IMR-90 (cell line): ENCODE measurements at regions not wholly inside any gene's neighbourhood (a gene's known extent, or its start where the extent isn't known, plus 50 kb on each side); places are given as distances from the start of the nearest gene placed in this dataset.

Experiments
- ATAC-seq: fragments of 200-7000 bp; cut with Tn5 transposase; 2 replicates; pipeline ENCODE4 v1.9.1; 2020; ENCODE audit warnings: low read depth, mild to moderate bottlenecking, moderate library complexity
- BruUV-seq: library from RNA; stranded (reverse); fragments of 400-500 nt; replicated peaks from 2 replicates; lab custom pipeline; 2021; lab: Mats Ljungman, UMichigan
- CTCF ChIA-PET: fragments of 300-600 bp; formaldehyde crosslinking; extraction: SDS; loops from one replicate; lab custom pipeline; 2021; ENCODE audit warnings: antibody characterized with exemption; lab: Yijun Ruan, JAX
- POLR2A ChIA-PET: fragments of 300-600 bp; sonication (Branson Sonifier 250); formaldehyde crosslinking; loops from one replicate; lab custom pipeline; 2022; ENCODE audit warnings: antibody characterized with exemption; ENCODE audit not compliant: unreplicated experiment; lab: Charles Lee
- DNase-seq: peaks from one replicate; pipeline ENCODE4 v3.0.0; 2013
- H2AFZ ChIP-seq: replicated peaks from 2 replicates; pipeline ENCODE3; 2013; ENCODE audit warnings: low read length, mild to moderate bottlenecking; ENCODE audit not compliant: poor library complexity
- H2AK5ac ChIP-seq: 2 replicates; pipeline ENCODE4 v1.6.1; 2013; ENCODE audit warnings: low read depth, low read length, inconsistent platforms
- H2AK9ac ChIP-seq: replicated peaks from 2 replicates; pipeline ENCODE3; 2013; ENCODE audit warnings: mild to moderate bottlenecking, low read depth, low read length, moderate library complexity; ENCODE audit not compliant: poor library complexity
- H2BK120ac ChIP-seq: 2 replicates; pipeline ENCODE4 v1.6.1; 2013; ENCODE audit warnings: low read depth, low read length, inconsistent platforms
- H2BK15ac ChIP-seq: 3 replicates; pipeline ENCODE4 v1.6.1; 2013; ENCODE audit warnings: low read depth, low read length, inconsistent platforms
- H2BK20ac ChIP-seq: 2 replicates; pipeline ENCODE4 v1.6.1; 2013; ENCODE audit warnings: low read depth, mild to moderate bottlenecking, inconsistent platforms, low read length, moderate library complexity
- H2BK5ac ChIP-seq: 2 replicates; pipeline ENCODE4 v1.6.1; 2013; ENCODE audit warnings: mild to moderate bottlenecking, low read depth, low read length, inconsistent platforms; ENCODE audit not compliant: poor library complexity, severe bottlenecking
- H3K14ac ChIP-seq: replicated peaks from 2 replicates; pipeline ENCODE4 v1.6.1; 2013; ENCODE audit warnings: low read depth, low read length, inconsistent platforms
- H3K18ac ChIP-seq: 2 replicates; pipeline ENCODE4 v1.6.1; 2013; ENCODE audit warnings: low read depth, low read length, control low read depth
- H3K23ac ChIP-seq: 2 replicates; pipeline ENCODE4 v1.6.1; 2013; ENCODE audit warnings: low read depth, low read length, inconsistent platforms
- H3K27ac ChIP-seq: 2 replicates; pipeline ENCODE4 v1.5.1; 2013; ENCODE audit warnings: mild to moderate bottlenecking, control low read depth, low read length; ENCODE audit not compliant: insufficient read depth
- H3K27me3 ChIP-seq: 2 replicates; pipeline ENCODE4 v1.6.1; 2013; ENCODE audit warnings: low read length; ENCODE audit not compliant: control insufficient read depth, insufficient read depth
- H3K36me3 ChIP-seq: 2 replicates; pipeline ENCODE4 v1.6.1; 2013; ENCODE audit warnings: low read length, mixed read lengths; ENCODE audit not compliant: control insufficient read depth, insufficient read depth
- H3K4ac ChIP-seq: 2 replicates; pipeline ENCODE4 v1.6.1; 2013; ENCODE audit warnings: low read depth, low read length, inconsistent platforms
- H3K4me1 ChIP-seq: 2 replicates; pipeline ENCODE4 v1.6.1; 2013; ENCODE audit warnings: low read length, mixed read lengths; ENCODE audit not compliant: control insufficient read depth, insufficient read depth
- H3K4me2 ChIP-seq: 2 replicates; pipeline ENCODE4 v1.6.1; 2013; ENCODE audit warnings: low read depth, mild to moderate bottlenecking, control low read depth, low read length, moderate library complexity
- H3K4me3 ChIP-seq: 2 replicates; pipeline ENCODE4 v1.5.1; 2013; ENCODE audit warnings: low read depth, mild to moderate bottlenecking, control low read depth, low read length, moderate library complexity; ENCODE audit not compliant: insufficient read depth
- H3K56ac ChIP-seq: 2 replicates; pipeline ENCODE4 v1.6.1; 2013; ENCODE audit warnings: low read length, inconsistent platforms; ENCODE audit not compliant: insufficient read depth; ENCODE audit errors: extremely low read depth
- H3K79me1 ChIP-seq, 2 experiments: 2 replicates each; pipeline ENCODE4 v1.6.1; 2013; ENCODE audit warnings: low read length in 2 of 2, inconsistent platforms in 1 of 2, low read depth in 1 of 2
- H3K9ac ChIP-seq: 2 replicates; pipeline ENCODE4 v1.6.1; 2013; ENCODE audit warnings: low read depth, low read length, control low read depth
- H3K9me1 ChIP-seq: 2 replicates; pipeline ENCODE4 v1.6.1; 2013; ENCODE audit warnings: low read length, inconsistent platforms; ENCODE audit not compliant: insufficient read depth
- H3K9me3 ChIP-seq: 2 replicates; pipeline ENCODE4 v1.6.1; 2013; ENCODE audit warnings: low read length; ENCODE audit not compliant: control insufficient read depth, insufficient read depth
- H4K20me1 ChIP-seq: 2 replicates; pipeline ENCODE4 v1.6.1; 2013; ENCODE audit warnings: low read length, inconsistent platforms; ENCODE audit not compliant: insufficient read depth
- H4K5ac ChIP-seq: 2 replicates; pipeline ENCODE4 v1.6.1; 2013; ENCODE audit warnings: mild to moderate bottlenecking, low read depth, low read length, control low read depth
- H4K8ac ChIP-seq, 2 experiments: 2 replicates each; pipeline ENCODE4 v1.6.1; 2013; ENCODE audit warnings: low read depth in 2 of 2, low read length in 2 of 2, control low read depth in 1 of 2, inconsistent platforms in 1 of 2
- H4K91ac ChIP-seq: 2 replicates; pipeline ENCODE4 v1.6.1; 2013; ENCODE audit warnings: low read depth, low read length, inconsistent platforms; ENCODE audit not compliant: insufficient read depth
- BHLHE40 ChIP-seq: fragments of 150-350 bp; IDR thresholded peaks from 2 replicates; pipeline ENCODE4 v1.6.1; 2016; ENCODE audit warnings: mild to moderate bottlenecking, low read depth, low read length
- CEBPB ChIP-seq: IDR thresholded peaks from 2 replicates; pipeline ENCODE4 v1.6.1; 2012; ENCODE audit warnings: low read depth, low read length, improper control_type of control experiment
- CHD1 ChIP-seq: IDR thresholded peaks from 2 replicates; pipeline ENCODE4 v1.6.1; 2012; ENCODE audit warnings: low read depth, low read length, improper control_type of control experiment
- ELK1 ChIP-seq: fragments of 150-350 bp; IDR thresholded peaks from 2 replicates; pipeline ENCODE4 v1.6.1; 2016; ENCODE audit warnings: low read depth, mild to moderate bottlenecking, low read length, moderate library complexity, borderline replicate concordance
- FOS ChIP-seq: fragments of 150-350 bp; IDR thresholded peaks from 2 replicates; pipeline ENCODE4 v1.6.1; 2016; ENCODE audit warnings: low read depth, low read length
- MAZ ChIP-seq: IDR thresholded peaks from 2 replicates; pipeline ENCODE4 v1.6.1; 2012; ENCODE audit warnings: low read depth, mild to moderate bottlenecking, low read length, improper control_type of control experiment, moderate library complexity, borderline replicate concordance
- MXI1 ChIP-seq: IDR thresholded peaks from 2 replicates; pipeline ENCODE4 v1.6.1; 2012; ENCODE audit warnings: low read depth, mild to moderate bottlenecking, low read length, moderate library complexity, borderline replicate concordance
- POLR2A ChIP-seq: IDR thresholded peaks from 2 replicates; pipeline ENCODE4 v1.6.1; 2012; ENCODE audit warnings: mild to moderate bottlenecking, low read depth, low read length
- RCOR1 ChIP-seq: IDR thresholded peaks from 2 replicates; pipeline ENCODE4 v1.6.1; 2012; ENCODE audit warnings: mild to moderate bottlenecking, low read length, improper control_type of control experiment; ENCODE audit not compliant: insufficient replicate concordance
- RFX5 ChIP-seq: IDR thresholded peaks from 2 replicates; pipeline ENCODE4 v1.8.0; 2012; ENCODE audit warnings: low read depth, mild to moderate bottlenecking, low read length, moderate library complexity
- SMC3 ChIP-seq: fragments of 150-350 bp; IDR thresholded peaks from 2 replicates; pipeline ENCODE4 v1.6.1; 2016; ENCODE audit warnings: low read depth, mild to moderate bottlenecking, antibody characterized with exemption, low read length, moderate library complexity
- USF2 ChIP-seq: fragments of 150-350 bp; IDR thresholded peaks from 2 replicates; pipeline ENCODE4 v1.6.1; 2017; ENCODE audit warnings: mild to moderate bottlenecking, antibody characterized with exemption, low read length, low read depth
- WGBS, 2 experiments: methylation state at CpG; one replicate each; pipeline versions ENCODE4 v1.1.5 to v1.1.7; 2013; ENCODE audit warnings: missing lambda C conversion rate in 2 of 2; ENCODE audit not compliant: insufficient read length in 1 of 2; ENCODE audit errors: extremely low coverage in 2 of 2; 5-methylcytosine and 5-hydroxymethylcytosine counted together
- dilution Hi-C: fragments of 300-500 bp; cut with HindIII; formaldehyde crosslinking; loops from one replicate; pipeline ENCODE4 v1.14.3; 2018; ENCODE audit warnings: low sequenced_read_pairs; ENCODE audit not compliant: unreplicated experiment
- in situ Hi-C: fragments of 300-500 bp; cut with MboI; formaldehyde crosslinking; loops from 3 replicates; pipeline ENCODE4 v1.14.3; 2019; ENCODE audit warnings: low sequenced_read_pairs, inconsistent platforms, mixed read lengths
- intact Hi-C: fragments of 100-400 bp; cut with micrococcal nuclease; formaldehyde crosslinking; loops from 2 replicates; pipeline ENCODE4 v1.10.0; 2022

- dilution Hi-C loops = no loop called here
These were observed 630.4 kb downstream of the EPHA4 start for GRCh38 chr2:220941683-220942082.

More at GRCh38 chr2:220941683-220942082, 630.4 kb downstream of the EPHA4 start:
- in situ Hi-C loops = no loop called here
- no peak overlapping the region for H4K5ac ChIP-seq
- H2BK15ac ChIP-seq = no peak overlapping the region
- no peak overlapping the region for H3K4ac ChIP-seq
- no peak overlapping the region for H3K14ac ChIP-seq
- no peak overlapping the region for H3K27ac ChIP-seq
- no peak overlapping the region for H2BK120ac ChIP-seq
- POLR2A ChIA-PET = no interaction called here
- no peak overlapping the region for H2AK5ac ChIP-seq
- CTCF ChIA-PET = interaction anchor here (1.2 kb wide), 1 partner anchor 17 kb away, joined by 3 read pairs; no protein-coding TSS in a partner anchor
- H3K4me2 ChIP-seq = no peak overlapping the region
- H3K79me1 ChIP-seq = no peaks in the 10 kb centered on the region
- H3K9me3 ChIP-seq = no peaks in the 10 kb centered on the region
- H3K23ac ChIP-seq = no peak overlapping the region
- H2BK5ac ChIP-seq = no peak overlapping the region
- ATAC-seq = no peak
- H3K27me3 ChIP-seq = peaks cover 10% of the 10 kb centered on the region
- intact Hi-C loops = no loop called here
- no peak overlapping the region for H2BK20ac ChIP-seq
- no peak overlapping the region for H3K18ac ChIP-seq
- no peak overlapping the region for H3K9ac ChIP-seq
- H2AFZ ChIP-seq = no peak overlapping the region
- no TSS peak for BruUV-seq
- WGBS, 2 experiments = no CpG with 5 or more reads among the region's 1 CpG
- H3K56ac ChIP-seq = no peak overlapping the region
- no peaks in the 10 kb centered on the region for H3K36me3 ChIP-seq
- H4K8ac ChIP-seq = no peak overlapping the region
- no peak for TF ChIP-seq BHLHE40
- no peak for TF ChIP-seq CHD1
- no peak for TF ChIP-seq USF2
- TF ChIP-seq POLR2A = no peak
- no peak for TF ChIP-seq CEBPB
- no peak for TF ChIP-seq RFX5
- no peak for TF ChIP-seq MAZ
- no peak for TF ChIP-seq SMC3
- TF ChIP-seq FOS = no peak
- no peak for TF ChIP-seq ELK1
- no peak for TF ChIP-seq MXI1
- no peak for TF ChIP-seq RCOR1
- no peak overlapping the region for H2AK9ac ChIP-seq
- H3K4me1 ChIP-seq = no peaks in the 10 kb centered on the region
- no peak overlapping the region for H3K4me3 ChIP-seq
- no peaks in the 10 kb centered on the region for H3K9me1 ChIP-seq
- DNase-seq = no peak
- no peak overlapping the region for H4K91ac ChIP-seq
- no peaks in the 10 kb centered on the region for H4K20me1 ChIP-seq
